HG03558 (cell line): ENCODE measurements at regions not wholly inside any gene's neighbourhood (a gene's known extent, or its start where the extent isn't known, plus 50 kb on each side); places are given as distances from the start of the nearest gene placed in this dataset.

Source experiments
- ATAC-seq: cut with Tn5 transposase; IDR thresholded peaks from one replicate; pipeline ENCODE4 v1.9.1; 2021; ENCODE audit warnings: moderate number of reproducible peaks; ENCODE audit not compliant: unreplicated experiment; ENCODE audit errors: extremely low read depth

GRCh38 chr2:9681427-9681817 lies 50.6 kb upstream of the YWHAQ start:
- no peak for ATAC-seq

GRCh38 chr2:9685637-9686036 lies 54.8 kb upstream of the YWHAQ start:
- ATAC-seq, result no peak

GRCh38 chr2:9686061-9686460 lies 55.3 kb upstream of the YWHAQ start:
- ATAC-seq, result no peak

GRCh38 chr2:9690252-9690651 lies 59.5 kb upstream of the YWHAQ start:
- ATAC-seq, result no peak

- ATAC-seq, result no peak
These were observed 60.1 kb upstream of the YWHAQ start for GRCh38 chr2:9690716-9691498.

GRCh38 chr2:9692456-9693195 lies 61.8 kb upstream of the YWHAQ start:
- no peak for ATAC-seq

- ATAC-seq, result no peak
These were observed 62.3 kb upstream of the YWHAQ start for GRCh38 chr2:9693196-9693491.

GRCh38 chr2:9693646-9694045 lies 62.8 kb upstream of the YWHAQ start:
- ATAC-seq, result no peak

- ATAC-seq, result no peak
These were observed 64.0 kb upstream of the YWHAQ start for GRCh38 chr2:9694661-9695234.

- ATAC-seq, result no peak
These were observed 65.1 kb upstream of the YWHAQ start for GRCh38 chr2:9695941-9696340.

- ATAC-seq, result no peak
These were observed 65.9 kb upstream of the YWHAQ start for GRCh38 chr2:9696731-9697130.

- no peak for ATAC-seq
These were observed 67.1 kb upstream of the YWHAQ start for GRCh38 chr2:9697909-9698308.

- no peak for ATAC-seq
These were observed 68.6 kb upstream of the YWHAQ start for GRCh38 chr2:9699139-9700108.

GRCh38 chr2:9700109-9700495 lies 69.3 kb upstream of the YWHAQ start:
- no peak for ATAC-seq

- ATAC-seq, result no peak
These were observed 71.8 kb upstream of the YWHAQ start for GRCh38 chr2:9702604-9703084.

- ATAC-seq, result no peak
These were observed 72.4 kb upstream of the YWHAQ start for GRCh38 chr2:9703085-9703678.

- ATAC-seq, result no peak
These were observed 73.0 kb upstream of the YWHAQ start for GRCh38 chr2:9703701-9704221.

GRCh38 chr2:9704600-9704999 lies 73.8 kb upstream of the YWHAQ start:
- no peak for ATAC-seq

GRCh38 chr2:9705196-9705595 lies 74.4 kb upstream of the YWHAQ start:
- ATAC-seq, result no peak

GRCh38 chr2:9707008-9707407 lies 76.2 kb upstream of the YWHAQ start:
- ATAC-seq, result no peak
